ENCODE measurements at regions not wholly inside any gene's neighbourhood (a gene's known extent, or its start where the extent isn't known, plus 50 kb on each side); places are given as distances from the start of the nearest gene placed in this dataset.

GRCh38 chr11:70783356-70783755 lies 385.0 kb downstream of the CTTN start:
- Mint-ChIP-seq H3K9me3 (no peaks in the 10 kb centered on the region), H3K27ac (no peak overlapping the region), H3K27me3 (no peaks in the 10 kb centered on the region), H3K36me3 (ENCODE audit: low read depth) (no peaks in the 10 kb centered on the region), H3K4me3 (no peak overlapping the region), H3K4me1 (ENCODE audit: low read depth) (no peaks in the 10 kb centered on the region)
- intact Hi-C loops (cut with micrococcal nuclease), result no loop called here

DNA sequence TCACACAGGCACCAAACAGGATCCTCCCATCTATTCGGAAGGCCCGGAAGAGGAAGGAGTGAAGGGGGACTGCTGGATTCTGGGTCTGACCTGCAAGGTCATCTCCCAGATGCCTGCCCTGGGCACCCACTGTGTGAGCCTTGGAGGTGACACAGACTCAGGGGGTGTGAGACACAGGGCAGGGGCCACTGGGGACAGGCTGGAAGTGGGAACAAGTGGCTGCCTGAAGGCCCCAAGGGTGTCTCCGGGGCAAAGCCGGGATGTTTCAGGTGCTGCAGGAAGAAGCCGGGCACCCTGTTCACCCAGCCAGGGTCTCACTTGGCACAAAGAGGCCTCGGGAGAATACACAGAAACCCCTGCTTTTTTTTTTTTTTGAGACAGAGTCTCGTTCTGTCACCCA lies 385.5 kb downstream of the CTTN start:
- H3K27me3 Mint-ChIP-seq, result no peaks in the 10 kb centered on the region
- no peaks in the 10 kb centered on the region for H3K4me1 Mint-ChIP-seq (ENCODE audit: low read depth)
- H3K36me3 Mint-ChIP-seq (ENCODE audit: low read depth), result no peaks in the 10 kb centered on the region
- H3K9me3 Mint-ChIP-seq, result no peaks in the 10 kb centered on the region
- intact Hi-C loops (cut with micrococcal nuclease), result no loop called here
- no peak overlapping the region for H3K27ac Mint-ChIP-seq
- H3K4me3 Mint-ChIP-seq, result no peak overlapping the region

- Mint-ChIP-seq H3K4me1 (ENCODE audit: low read depth) (no peaks in the 10 kb centered on the region), H3K4me3 (no peak overlapping the region), H3K27me3 (no peaks in the 10 kb centered on the region), H3K36me3 (ENCODE audit: low read depth) (no peaks in the 10 kb centered on the region), H3K27ac (no peak overlapping the region), H3K9me3 (no peaks in the 10 kb centered on the region)
- intact Hi-C loops (cut with micrococcal nuclease), result no loop called here
Measured at GRCh38 chr11:70785372-70785771, 387.0 kb downstream of the CTTN start.

DNA sequence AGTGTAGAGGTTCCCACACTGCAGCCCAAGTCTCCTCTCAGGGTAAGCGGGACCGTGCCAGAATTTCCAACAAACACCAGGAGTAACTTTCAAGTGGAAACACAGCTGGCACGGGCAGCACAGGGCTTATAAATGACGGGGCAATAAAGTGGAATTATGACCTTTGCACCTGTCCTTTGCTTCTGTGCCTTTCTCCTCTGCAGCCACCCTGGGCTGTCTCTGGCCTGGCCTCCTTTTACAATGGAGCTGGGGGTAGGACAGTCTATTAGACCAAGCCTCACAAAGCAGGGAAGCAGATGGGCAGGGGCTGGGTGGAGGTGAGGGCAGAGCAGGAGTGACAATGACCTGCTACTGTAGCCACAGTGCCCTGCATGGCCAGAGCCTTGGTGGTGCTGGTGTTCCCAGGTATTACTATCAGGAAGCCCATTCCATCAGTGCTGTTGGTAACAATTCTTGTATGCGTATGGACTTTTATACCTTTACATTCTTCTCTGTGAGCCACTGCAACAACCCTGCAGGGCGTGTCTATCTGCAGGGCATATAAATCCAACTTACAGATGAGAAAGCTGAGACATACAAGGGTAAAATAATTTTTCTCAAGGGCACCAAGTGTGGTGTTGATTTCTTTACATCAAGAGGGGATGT lies 387.8 kb downstream of the CTTN start:
- Mint-ChIP-seq H3K9me3 (no peaks in the 10 kb centered on the region), H3K36me3 (ENCODE audit: low read depth) (no peaks in the 10 kb centered on the region), H3K4me3 (no peak overlapping the region), H3K27me3 (no peaks in the 10 kb centered on the region), H3K27ac (no peak overlapping the region), H3K4me1 (ENCODE audit: low read depth) (no peaks in the 10 kb centered on the region)
- intact Hi-C loops (cut with micrococcal nuclease), result no loop called here

DNA sequence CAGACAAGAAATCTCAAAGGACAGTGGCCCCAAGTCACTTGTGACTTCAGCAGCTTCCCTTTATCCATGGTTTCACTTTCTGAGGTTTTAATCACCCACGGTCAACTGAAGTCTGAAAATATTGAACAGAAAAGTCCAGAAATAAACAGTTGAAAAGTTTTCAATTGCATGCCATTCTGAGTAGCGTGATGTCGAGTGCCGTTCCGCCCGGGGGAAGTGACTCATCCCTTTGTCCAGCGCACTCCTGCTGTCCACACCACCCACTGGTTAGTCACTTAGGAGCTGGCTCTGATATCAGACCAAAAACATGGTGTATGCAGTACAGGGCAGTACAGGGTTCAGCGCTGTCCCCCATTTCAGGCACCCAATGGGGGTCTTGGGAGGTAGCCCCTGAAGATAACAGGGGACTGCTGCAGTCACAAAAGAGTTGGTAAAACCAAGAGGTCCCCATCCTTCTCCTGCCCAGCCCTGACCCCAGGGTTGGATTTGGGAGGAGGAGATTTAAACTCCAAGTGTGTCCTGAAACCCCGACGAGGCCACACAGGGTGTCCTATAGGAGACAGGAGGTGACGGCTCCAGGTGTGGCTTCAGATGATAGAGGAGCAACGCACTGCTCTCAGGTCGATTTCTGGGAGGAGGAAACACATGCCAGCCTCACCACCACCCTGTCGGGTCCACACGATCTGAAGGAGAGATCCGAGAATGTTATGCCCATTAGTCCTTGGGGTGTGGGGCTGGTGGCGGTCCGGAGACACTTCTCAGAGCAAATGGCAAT lies 390.1 kb downstream of the CTTN start:
- Mint-ChIP-seq H3K4me1 (ENCODE audit: low read depth) (no peaks in the 10 kb centered on the region), H3K27me3 (no peaks in the 10 kb centered on the region), H3K27ac (no peak overlapping the region), H3K36me3 (ENCODE audit: low read depth) (no peaks in the 10 kb centered on the region), H3K9me3 (peaks cover 13% of the 10 kb centered on the region), H3K4me3 (no peak overlapping the region)
- intact Hi-C loops (cut with micrococcal nuclease), result no loop called here

GRCh38 chr11:70790671-70791300 lies 392.5 kb downstream of the CTTN start:
- H3K9me3 Mint-ChIP-seq, result peaks cover 30% of the 10 kb centered on the region
- no peak overlapping the region for H3K4me3 Mint-ChIP-seq
- intact Hi-C loops (cut with micrococcal nuclease), result no loop called here
- no peaks in the 10 kb centered on the region for H3K4me1 Mint-ChIP-seq (ENCODE audit: low read depth)
- no peaks in the 10 kb centered on the region for H3K36me3 Mint-ChIP-seq (ENCODE audit: low read depth)
- H3K27me3 Mint-ChIP-seq, result no peaks in the 10 kb centered on the region
- no peak overlapping the region for H3K27ac Mint-ChIP-seq

GRCh38 chr11:70796648-70797227 lies 398.4 kb downstream of the CTTN start:
- Mint-ChIP-seq H3K27ac (no peak overlapping the region), H3K4me1 (ENCODE audit: low read depth) (no peaks in the 10 kb centered on the region), H3K4me3 (no peak overlapping the region), H3K9me3 (peaks cover 38% of the 10 kb centered on the region), H3K36me3 (ENCODE audit: low read depth) (no peaks in the 10 kb centered on the region), H3K27me3 (no peaks in the 10 kb centered on the region)
- intact Hi-C loops (cut with micrococcal nuclease), result no loop called here

- peaks cover 27% of the 10 kb centered on the region for H3K9me3 Mint-ChIP-seq
- H3K4me3 Mint-ChIP-seq, result no peak overlapping the region
- intact Hi-C loops (cut with micrococcal nuclease), result no loop called here
- H3K27ac Mint-ChIP-seq, result no peak overlapping the region
- H3K27me3 Mint-ChIP-seq, result peaks cover under 1% of the 10 kb centered on the region
- no peaks in the 10 kb centered on the region for H3K36me3 Mint-ChIP-seq (ENCODE audit: low read depth)
- H3K4me1 Mint-ChIP-seq (ENCODE audit: low read depth), result no peaks in the 10 kb centered on the region
Measured at GRCh38 chr11:70798296-70798695, 400.0 kb downstream of the CTTN start.

GRCh38 chr11:70799386-70799785 lies 401.1 kb downstream of the CTTN start:
- H3K27ac Mint-ChIP-seq, result no peak overlapping the region
- intact Hi-C loops (cut with micrococcal nuclease), result no loop called here
- H3K36me3 Mint-ChIP-seq (ENCODE audit: low read depth), result no peaks in the 10 kb centered on the region
- peaks cover 11% of the 10 kb centered on the region for H3K27me3 Mint-ChIP-seq
- peaks cover 17% of the 10 kb centered on the region for H3K9me3 Mint-ChIP-seq
- no peaks in the 10 kb centered on the region for H3K4me1 Mint-ChIP-seq (ENCODE audit: low read depth)
- H3K4me3 Mint-ChIP-seq, result no peak overlapping the region

DNA sequence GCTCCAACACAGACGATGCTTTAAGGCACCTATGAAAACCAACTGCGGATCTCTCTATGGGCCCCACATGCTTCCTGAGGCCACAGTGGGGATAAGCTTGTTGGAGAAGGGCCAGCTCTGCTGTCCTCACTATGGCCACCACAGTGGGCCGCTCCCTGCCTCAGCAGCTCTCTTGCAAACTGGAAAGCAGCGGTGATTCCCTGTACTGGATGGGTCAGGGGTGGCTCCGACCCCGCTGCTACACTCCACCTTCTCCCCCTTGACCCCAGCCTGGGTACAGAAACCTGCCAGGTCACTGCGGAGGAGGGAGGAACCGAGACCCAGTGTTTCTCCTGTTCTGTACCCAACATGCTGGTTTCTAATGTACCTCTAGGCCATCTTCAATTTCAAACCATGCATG lies 403.9 kb downstream of the CTTN start:
- peaks cover 17% of the 10 kb centered on the region for H3K27me3 Mint-ChIP-seq
- no peaks in the 10 kb centered on the region for H3K4me1 Mint-ChIP-seq (ENCODE audit: low read depth)
- no peak overlapping the region for H3K27ac Mint-ChIP-seq
- no peak overlapping the region for H3K4me3 Mint-ChIP-seq
- intact Hi-C loops (cut with micrococcal nuclease), result no loop called here
- no peaks in the 10 kb centered on the region for H3K9me3 Mint-ChIP-seq
- H3K36me3 Mint-ChIP-seq (ENCODE audit: low read depth), result no peaks in the 10 kb centered on the region

- H3K4me1 Mint-ChIP-seq (ENCODE audit: low read depth), result no peaks in the 10 kb centered on the region
- H3K4me3 Mint-ChIP-seq, result no peak overlapping the region
- H3K27ac Mint-ChIP-seq, result no peak overlapping the region
- intact Hi-C loops (cut with micrococcal nuclease), result no loop called here
- no peaks in the 10 kb centered on the region for H3K9me3 Mint-ChIP-seq
- peaks cover 17% of the 10 kb centered on the region for H3K27me3 Mint-ChIP-seq
- no peaks in the 10 kb centered on the region for H3K36me3 Mint-ChIP-seq (ENCODE audit: low read depth)
Measured at GRCh38 chr11:70804139-70804837, 406.0 kb downstream of the CTTN start.

DNA sequence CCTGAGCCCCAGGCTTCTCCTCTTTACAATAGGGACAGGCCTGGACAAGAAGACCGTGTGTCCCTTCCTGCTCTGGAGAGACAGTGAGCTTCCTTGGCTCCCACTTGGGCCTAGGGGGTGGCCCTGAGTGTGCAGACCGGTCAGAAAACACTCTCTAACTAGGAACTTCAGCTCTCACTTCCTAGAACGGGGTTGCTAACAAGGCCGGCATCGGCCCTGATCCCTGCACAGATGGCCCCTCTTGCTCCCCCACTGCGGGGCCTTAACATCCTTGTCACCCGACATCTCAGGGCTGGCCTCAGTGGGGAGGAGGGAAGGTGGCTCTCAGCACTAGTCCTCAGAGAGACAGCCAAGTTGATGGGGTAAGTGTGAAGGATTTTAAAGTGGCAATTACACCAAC lies 406.9 kb downstream of the CTTN start:
- Mint-ChIP-seq H3K4me3 (no peak overlapping the region), H3K4me1 (ENCODE audit: low read depth) (no peaks in the 10 kb centered on the region), H3K27me3 (peaks cover 17% of the 10 kb centered on the region), H3K36me3 (ENCODE audit: low read depth) (no peaks in the 10 kb centered on the region), H3K27ac (no peak overlapping the region), H3K9me3 (no peaks in the 10 kb centered on the region)
- intact Hi-C loops (cut with micrococcal nuclease), result no loop called here

DNA sequence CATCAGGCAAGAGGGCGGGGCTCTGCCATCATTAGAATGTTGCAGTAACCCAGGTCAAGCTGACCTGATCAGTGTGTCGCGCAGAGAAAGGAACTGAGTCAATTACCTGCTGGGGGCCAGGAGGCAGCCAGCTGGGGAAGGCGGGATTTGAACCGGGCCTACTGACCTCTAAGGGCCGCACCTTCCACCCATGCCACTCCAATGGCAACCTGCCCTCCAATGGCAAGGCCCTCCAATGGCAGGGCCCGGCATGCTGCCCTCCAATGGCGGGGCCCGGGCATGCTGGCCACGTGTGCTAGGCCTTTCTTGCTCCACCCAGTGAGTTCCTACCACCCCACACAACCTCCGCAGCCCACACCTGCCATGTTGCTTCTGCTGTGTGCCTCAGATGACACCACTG lies 407.6 kb downstream of the CTTN start:
- Mint-ChIP-seq H3K27ac (no peak overlapping the region), H3K4me3 (no peak overlapping the region), H3K4me1 (ENCODE audit: low read depth) (no peaks in the 10 kb centered on the region), H3K27me3 (peaks cover 17% of the 10 kb centered on the region), H3K36me3 (ENCODE audit: low read depth) (no peaks in the 10 kb centered on the region), H3K9me3 (no peaks in the 10 kb centered on the region)
- intact Hi-C loops (cut with micrococcal nuclease), result no loop called here
